Adrenal gland (tissue), 5 donors: ENCODE measurements at regions not wholly inside any gene's neighbourhood (a gene's known extent, or its start where the extent isn't known, plus 50 kb on each side); places are given as distances from the start of the nearest gene placed in this dataset.

Experiments used
- POLR2A ChIP-seq, 2 donors: fragments of 450-650 bp; IDR thresholded peaks; one replicate each; pipeline ENCODE4 v1.6.1; 2017; ENCODE audit warnings: antibody characterized with exemption in 2 of 2, mild to moderate bottlenecking in 2 of 2, moderate library complexity in 1 of 2
- TF ChIP-seq, protein P1 (sequence below), 6 experiments: fragments of 450-650 bp in 4 of 6; fragments of 200-600 bp in 2 of 6; sonication (generic) in 1 of 6; IDR thresholded peaks; 1 replicate in 5 of 6; 2 replicates in 1 of 6; pipeline versions ENCODE4 v1.5.1 to v1.8.0; 2016 to 2021; ENCODE audit warnings: antibody characterized with exemption in 6 of 6, mild to moderate bottlenecking in 2 of 6, moderate library complexity in 1 of 6
- donor health status: DM: no; HTN: no; CAD: no.

DNA sequence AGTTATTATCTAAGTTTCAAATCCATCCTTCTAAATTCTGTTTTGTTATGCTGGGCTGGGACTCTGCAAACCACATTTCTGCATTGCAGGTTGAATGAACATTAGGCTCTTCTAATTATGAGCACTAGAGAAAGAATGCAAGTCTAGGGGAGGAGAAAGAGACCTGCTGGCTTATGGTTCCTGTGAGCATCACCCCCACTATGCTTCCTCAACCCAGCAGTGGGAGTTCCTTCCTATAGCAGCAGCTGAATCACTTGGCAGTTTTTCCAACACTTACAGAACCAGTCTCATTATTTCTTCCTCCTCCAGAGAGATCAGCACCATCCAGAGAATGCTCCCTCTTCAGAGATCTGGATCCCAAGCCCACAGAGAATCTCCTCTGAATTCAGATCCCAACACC, 297.7 kb upstream of the CLEC14A start:
- TF ChIP-seq, protein P1, sequence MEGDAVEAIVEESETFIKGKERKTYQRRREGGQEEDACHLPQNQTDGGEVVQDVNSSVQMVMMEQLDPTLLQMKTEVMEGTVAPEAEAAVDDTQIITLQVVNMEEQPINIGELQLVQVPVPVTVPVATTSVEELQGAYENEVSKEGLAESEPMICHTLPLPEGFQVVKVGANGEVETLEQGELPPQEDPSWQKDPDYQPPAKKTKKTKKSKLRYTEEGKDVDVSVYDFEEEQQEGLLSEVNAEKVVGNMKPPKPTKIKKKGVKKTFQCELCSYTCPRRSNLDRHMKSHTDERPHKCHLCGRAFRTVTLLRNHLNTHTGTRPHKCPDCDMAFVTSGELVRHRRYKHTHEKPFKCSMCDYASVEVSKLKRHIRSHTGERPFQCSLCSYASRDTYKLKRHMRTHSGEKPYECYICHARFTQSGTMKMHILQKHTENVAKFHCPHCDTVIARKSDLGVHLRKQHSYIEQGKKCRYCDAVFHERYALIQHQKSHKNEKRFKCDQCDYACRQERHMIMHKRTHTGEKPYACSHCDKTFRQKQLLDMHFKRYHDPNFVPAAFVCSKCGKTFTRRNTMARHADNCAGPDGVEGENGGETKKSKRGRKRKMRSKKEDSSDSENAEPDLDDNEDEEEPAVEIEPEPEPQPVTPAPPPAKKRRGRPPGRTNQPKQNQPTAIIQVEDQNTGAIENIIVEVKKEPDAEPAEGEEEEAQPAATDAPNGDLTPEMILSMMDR (IDR thresholded peaks at IDR 0.05) = no peak
- TF ChIP-seq POLR2A (IDR thresholded peaks at IDR 0.05) = no peak
